ENCODE measurements at regions not wholly inside any gene's neighbourhood (a gene's known extent, or its start where the extent isn't known, plus 50 kb on each side); places are given as distances from the start of the nearest gene placed in this dataset.
"Not testable (repeated sequence)": the region's sequence is repeated elsewhere in the genome, so short reads cannot be mapped to it uniquely, and the experiment has no call there.

- DNase-seq (ENCODE audit: low spot score): no peak
Measured at GRCh38 chr6:103783329-103783728, 1076.4 kb downstream of the HACE1 start.

- DNase-seq (ENCODE audit: low spot score): no peak
Measured at GRCh38 chr6:103769431-103769830, 1090.3 kb downstream of the HACE1 start.

GRCh38 chr6:103750603-103751002 is 1109.1 kb downstream of the HACE1 start:
- no peak for DNase-seq (ENCODE audit: low spot score)

GRCh38 chr6:103734016-103734415 is 1125.7 kb downstream of the HACE1 start:
- no peak for DNase-seq (ENCODE audit: low spot score)

- DNase-seq (ENCODE audit: low spot score): no peak
Measured at GRCh38 chr6:103729658-103730057, 1130.1 kb downstream of the HACE1 start.

- no peak for DNase-seq (ENCODE audit: low spot score)
Measured at GRCh38 chr6:103723438-103724322, 1136.0 kb downstream of the HACE1 start.

- DNase-seq (ENCODE audit: low spot score): no peak
Measured at GRCh38 chr6:103722683-103723082, 1137.0 kb downstream of the HACE1 start.

GRCh38 chr6:103721923-103722322 is 1137.8 kb downstream of the HACE1 start:
- no peak for DNase-seq (ENCODE audit: low spot score)

- DNase-seq (ENCODE audit: low spot score): no peak
Measured at GRCh38 chr6:103720393-103720792, 1139.3 kb downstream of the HACE1 start.

GRCh38 chr6:103719545-103719944 is 1140.2 kb downstream of the HACE1 start:
- no peak for DNase-seq (ENCODE audit: low spot score)

- no peak for DNase-seq (ENCODE audit: low spot score)
Measured at GRCh38 chr6:103715269-103715668, 1144.5 kb downstream of the HACE1 start.

GRCh38 chr6:103709236-103709635 is 1150.5 kb downstream of the HACE1 start:
- not testable (repeated sequence) for DNase-seq (ENCODE audit: low spot score)

GRCh38 chr6:103707596-103708325 is 1152.0 kb downstream of the HACE1 start:
- no peak for DNase-seq (ENCODE audit: low spot score)

GRCh38 chr6:103699769-103700168 is 1160.0 kb downstream of the HACE1 start:
- DNase-seq (ENCODE audit: low spot score): no peak

- no peak for DNase-seq (ENCODE audit: low spot score)
Measured at GRCh38 chr6:103687430-103687829, 1172.3 kb downstream of the HACE1 start.

GRCh38 chr6:103680116-103680515 is 1179.6 kb downstream of the HACE1 start:
- DNase-seq (ENCODE audit: low spot score): no peak

GRCh38 chr6:103677290-103677689 is 1182.4 kb downstream of the HACE1 start:
- DNase-seq (ENCODE audit: low spot score): no peak

GRCh38 chr6:103675807-103676406 is 1183.8 kb downstream of the HACE1 start:
- no peak for DNase-seq (ENCODE audit: low spot score)

- DNase-seq (ENCODE audit: low spot score): no peak
Measured at GRCh38 chr6:103674790-103675189, 1184.9 kb downstream of the HACE1 start.

- DNase-seq (ENCODE audit: low spot score): no peak
Measured at GRCh38 chr6:103672169-103672568, 1187.5 kb downstream of the HACE1 start.

GRCh38 chr6:103629613-103630012 is 1230.1 kb downstream of the HACE1 start:
- no peak for DNase-seq (ENCODE audit: low spot score)

- DNase-seq (ENCODE audit: low spot score): no peak
Measured at GRCh38 chr6:103617642-103618041, 1242.1 kb downstream of the HACE1 start.

GRCh38 chr6:103587722-103588121 is 1272.0 kb downstream of the HACE1 start:
- no peak for DNase-seq (ENCODE audit: low spot score)
